Ovary (tissue), 7 donors: ENCODE measurements at regions not wholly inside any gene's neighbourhood (a gene's known extent, or its start where the extent isn't known, plus 50 kb on each side); places are given as distances from the start of the nearest gene placed in this dataset.

Experiments
- DNase-seq, 5 donors: peaks; one replicate each; pipeline ENCODE4 v3.0.0-alpha.2; 2019 to 2020
- H3K27ac ChIP-seq, 2 donors: fragments of 200-600 bp; one replicate each; pipeline versions ENCODE4 v1.5.1 to v1.8.0; 2019 to 2022
- H3K27me3 ChIP-seq: fragments of 200-600 bp; one replicate; pipeline ENCODE4 v1.8.0; 2022
- H3K36me3 ChIP-seq: fragments of 200-600 bp; sonication (generic); one replicate; pipeline ENCODE4 v1.5.1; 2019
- H3K4me1 ChIP-seq: one replicate; pipeline ENCODE4 v1.8.1; 2013; ENCODE audit warnings: mild to moderate bottlenecking, moderate library complexity; ENCODE audit not compliant: insufficient read depth
- H3K4me3 ChIP-seq: fragments of 200-600 bp; sonication (generic); one replicate; pipeline ENCODE4 v1.5.1; 2017
- H3K9me3 ChIP-seq, 2 donors: fragments of 200-600 bp in 1 of 2; sonication (generic) in 1 of 2; one replicate each; pipeline versions ENCODE4 v1.5.1 to v1.8.1; 2013 to 2019; ENCODE audit warnings: mild to moderate bottlenecking in 1 of 2, moderate library complexity in 1 of 2
- EP300 ChIP-seq: sonication (generic); formaldehyde crosslinking; IDR thresholded peaks from one replicate; pipeline ENCODE4 v1.6.1; 2017; ENCODE audit warnings: antibody characterized with exemption
- POLR2A ChIP-seq: fragments of 450-650 bp; IDR thresholded peaks from one replicate; pipeline ENCODE4 v1.6.1; 2017; ENCODE audit warnings: antibody characterized with exemption, mild to moderate bottlenecking, moderate library complexity
- WGBS, 3 donors: extraction: QIAGEN DNeasy Blood & Tissue Kit in 1 of 3; methylation state at CpG; one replicate each; pipeline versions ENCODE4 v1.1.5 to v1.1.7; 2013 to 2017; 5-methylcytosine and 5-hydroxymethylcytosine counted together
- intact Hi-C, 4 donors: fragments of 100-400 bp; cut with DNase I; formaldehyde crosslinking; loops; one replicate each; pipeline versions ENCODE4 v1.11.0 to v1.15.1; 2022 to 2023
- TF ChIP-seq, protein P1 (sequence below), 3 donors: fragments of 450-650 bp in 2 of 3; fragments of 200-600 bp in 1 of 3; IDR thresholded peaks; one replicate each; pipeline versions ENCODE4 v1.5.1 to v1.8.0; 2016 to 2022; ENCODE audit warnings: antibody characterized with exemption in 3 of 3, mild to moderate bottlenecking in 1 of 3
- donor health status: DM: no; HTN: no; CAD: no; lungs with moderate emphysema.
- donor health status: DM: no; HTN: no; CAD: no.
- donor health status: Bipolar disorder and iron deficiency.
- donor health status: DM: no; HTN: no; CAD: no.
- donor health status: DM: yes; HTN: yes; CAD: no.

DNA sequence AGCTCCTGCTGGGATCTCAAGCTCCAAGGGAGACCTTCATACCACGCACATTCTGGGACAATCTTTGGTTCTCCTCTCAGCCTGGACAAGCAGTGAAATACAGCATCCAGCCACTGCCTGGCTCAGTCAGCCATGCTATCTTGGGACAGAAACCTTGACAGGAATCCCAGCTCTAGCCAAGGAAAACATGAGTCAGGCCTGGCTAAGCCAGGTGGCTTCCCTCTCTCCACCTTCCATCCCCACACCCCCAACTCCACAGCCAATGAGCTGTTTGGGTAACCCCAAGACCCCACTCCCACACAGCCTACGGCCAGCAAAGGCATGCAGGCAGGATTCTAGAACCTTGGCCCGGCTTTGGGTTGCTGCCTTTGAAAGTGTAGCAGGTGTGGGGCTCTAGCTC, 64.9 kb downstream of the MCFD2 start:
- Histone ChIP-seq H3K36me3 (no peaks in the 10 kb centered on the region), H3K27me3 (no peaks in the 10 kb centered on the region), H3K9me3 (no peaks in the 10 kb centered on the region), H3K4me3 (no peak overlapping the region), H3K4me1 (peaks cover 56% of the 10 kb centered on the region), H3K27ac (peak overlapping the region; percentile 93 to 96)
- intact Hi-C loops = no loop called here
- TF ChIP-seq EP300 (peak; percentile 80), POLR2A (no peak)
- DNase-seq = peak; percentile 88 to 93 (median 89)
- WGBS, 3 donors = 2 to 10% (median 7%) methylated on average over 3 of the region's 3 CpGs

DNA sequence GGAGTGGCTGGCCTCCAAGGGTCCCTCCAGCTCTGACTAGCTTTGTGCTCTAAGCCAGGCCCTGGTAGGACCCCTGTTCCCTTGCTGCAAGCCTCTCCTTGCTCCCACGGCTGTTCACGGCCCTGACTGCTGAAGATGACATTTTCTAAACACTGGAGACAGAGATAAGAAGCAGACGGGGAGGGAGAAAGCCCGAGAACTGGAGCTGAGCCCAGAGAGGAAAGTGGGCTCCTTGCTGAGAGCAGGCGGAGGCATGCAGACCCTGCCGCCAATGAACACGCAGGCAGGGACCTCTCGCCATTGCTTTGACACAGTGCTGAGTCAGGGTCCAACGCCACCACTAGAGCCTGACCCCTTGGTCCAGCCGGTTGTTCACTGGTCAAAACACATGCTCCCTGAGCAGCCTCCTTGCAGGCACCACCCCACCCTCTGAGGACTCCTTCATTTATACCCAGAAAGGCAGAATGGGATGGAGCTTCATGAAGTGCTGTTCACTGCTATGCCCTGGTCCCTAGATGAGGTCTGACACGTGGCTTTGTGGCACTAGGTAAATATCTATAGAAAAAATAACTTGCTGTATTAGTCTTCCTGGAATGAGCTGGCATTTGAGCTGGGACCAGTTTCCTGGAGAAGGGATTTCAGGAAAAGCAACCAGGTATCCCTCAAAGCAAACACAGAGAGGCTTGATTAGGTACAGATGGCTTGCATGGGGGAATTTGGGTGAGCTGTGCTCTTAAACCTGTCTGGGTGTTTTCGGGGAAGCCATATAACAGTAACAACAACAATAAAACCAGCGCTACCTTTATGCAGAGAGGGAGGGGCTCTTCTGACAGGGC, 65.7 kb downstream of the MCFD2 start:
- no peaks in the 10 kb centered on the region for H3K36me3 ChIP-seq
- H3K9me3 ChIP-seq = no peaks in the 10 kb centered on the region
- H3K27me3 ChIP-seq = no peaks in the 10 kb centered on the region
- WGBS, 3 donors = 9 to 13% (median 11%) methylated on average over 13 of the region's 13 CpGs
- peak overlapping the region; percentile 93 to 96 for H3K27ac ChIP-seq
- H3K4me1 ChIP-seq = peaks cover 55% of the 10 kb centered on the region
- intact Hi-C loops = loop anchor here in 1 of 4 donors (10.0 kb wide), 1 partner anchor 145 kb away; no protein-coding TSS in a partner anchor
- no peak overlapping the region for H3K4me3 ChIP-seq
- TF ChIP-seq, protein P1, sequence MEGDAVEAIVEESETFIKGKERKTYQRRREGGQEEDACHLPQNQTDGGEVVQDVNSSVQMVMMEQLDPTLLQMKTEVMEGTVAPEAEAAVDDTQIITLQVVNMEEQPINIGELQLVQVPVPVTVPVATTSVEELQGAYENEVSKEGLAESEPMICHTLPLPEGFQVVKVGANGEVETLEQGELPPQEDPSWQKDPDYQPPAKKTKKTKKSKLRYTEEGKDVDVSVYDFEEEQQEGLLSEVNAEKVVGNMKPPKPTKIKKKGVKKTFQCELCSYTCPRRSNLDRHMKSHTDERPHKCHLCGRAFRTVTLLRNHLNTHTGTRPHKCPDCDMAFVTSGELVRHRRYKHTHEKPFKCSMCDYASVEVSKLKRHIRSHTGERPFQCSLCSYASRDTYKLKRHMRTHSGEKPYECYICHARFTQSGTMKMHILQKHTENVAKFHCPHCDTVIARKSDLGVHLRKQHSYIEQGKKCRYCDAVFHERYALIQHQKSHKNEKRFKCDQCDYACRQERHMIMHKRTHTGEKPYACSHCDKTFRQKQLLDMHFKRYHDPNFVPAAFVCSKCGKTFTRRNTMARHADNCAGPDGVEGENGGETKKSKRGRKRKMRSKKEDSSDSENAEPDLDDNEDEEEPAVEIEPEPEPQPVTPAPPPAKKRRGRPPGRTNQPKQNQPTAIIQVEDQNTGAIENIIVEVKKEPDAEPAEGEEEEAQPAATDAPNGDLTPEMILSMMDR (IDR thresholded peaks at IDR 0.05) = no peak
- no peak for TF ChIP-seq EP300
- TF ChIP-seq POLR2A = no peak
- peak; percentile 73 to 86 (median 79) for DNase-seq

DNA sequence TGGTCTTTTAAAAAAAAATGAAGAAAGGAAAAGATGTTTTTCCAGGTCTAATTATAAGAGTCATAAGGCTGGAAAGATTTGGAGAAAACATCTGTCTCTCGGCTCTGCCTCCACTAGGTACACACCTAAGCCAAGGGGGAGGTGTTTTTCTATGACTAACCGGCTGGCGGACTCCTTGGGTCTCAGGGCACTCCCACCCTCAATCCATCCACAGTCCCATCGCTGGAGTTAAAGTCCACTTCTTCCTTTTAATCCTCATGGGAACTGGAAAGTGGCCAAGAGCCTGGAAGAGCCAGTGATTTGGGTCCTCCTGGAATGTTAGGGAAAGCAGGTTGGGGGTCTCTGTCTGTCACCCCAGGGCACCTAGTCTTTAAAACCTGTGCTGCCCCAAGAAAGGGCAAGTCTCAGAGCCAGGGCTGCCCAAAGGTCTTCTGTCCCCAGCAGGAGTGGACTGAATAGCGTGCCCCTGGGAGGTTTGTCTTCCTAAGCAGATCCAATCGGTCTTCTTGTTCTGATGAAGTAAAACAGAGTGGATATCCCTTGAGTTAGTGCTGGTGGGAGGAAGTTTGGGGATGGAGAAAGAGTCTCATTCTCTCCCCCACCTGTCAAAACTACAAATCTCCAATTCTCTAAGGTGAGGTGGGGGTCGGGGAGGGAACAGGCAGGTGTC, 66.4 kb downstream of the MCFD2 start:
- H3K27me3 ChIP-seq = no peaks in the 10 kb centered on the region
- DNase-seq = peak in 1 of 5 donors; percentile 45
- no peak for TF ChIP-seq POLR2A
- H3K4me3 ChIP-seq = no peak overlapping the region
- peaks cover 51% of the 10 kb centered on the region for H3K4me1 ChIP-seq
- no peaks in the 10 kb centered on the region for H3K36me3 ChIP-seq
- intact Hi-C loops = loop anchor here in 1 of 4 donors (10.0 kb wide), 1 partner anchor 144 kb away; no protein-coding TSS in a partner anchor
- peak overlapping the region; percentile 93 to 96 for H3K27ac ChIP-seq
- no peaks in the 10 kb centered on the region for H3K9me3 ChIP-seq
- WGBS, 3 donors = 19 to 28% (median 22%) methylated on average over 7 of the region's 7 CpGs

DNA sequence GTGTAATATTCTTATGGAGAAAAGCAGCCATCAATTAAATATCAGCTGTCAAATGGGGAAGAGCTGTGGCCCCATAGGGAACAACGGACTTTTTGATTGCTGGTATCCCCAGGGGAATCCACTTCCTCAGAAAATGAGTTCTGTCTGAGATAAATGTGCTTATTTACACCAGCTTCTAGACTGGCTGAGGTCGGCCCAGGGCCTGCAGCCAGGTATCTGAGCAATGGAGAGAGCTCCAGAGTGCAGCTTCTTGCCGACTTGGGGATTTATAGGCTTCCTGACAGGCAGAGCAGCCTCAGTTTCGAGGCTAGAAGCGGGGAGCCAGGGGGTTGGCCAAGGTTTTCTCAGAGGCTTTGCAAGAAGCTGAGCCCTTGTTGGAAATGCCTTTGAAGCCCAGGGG, 67.2 kb downstream of the MCFD2 start:
- Histone ChIP-seq H3K27me3 (no peaks in the 10 kb centered on the region), H3K9me3 (no peaks in the 10 kb centered on the region), H3K4me3 (no peak overlapping the region), H3K36me3 (no peaks in the 10 kb centered on the region), H3K27ac (peak overlapping the region; percentile 93 to 96), H3K4me1 (peaks cover 51% of the 10 kb centered on the region)
- DNase-seq = peak in 2 of 5 donors; percentile 45 to 47
- WGBS, 3 donors = 10 to 20% (median 15%) methylated on average over 5 of the region's 5 CpGs
- TF ChIP-seq POLR2A = no peak
- no peak for TF ChIP-seq EP300
- TF ChIP-seq, protein P1 (IDR thresholded peaks at IDR 0.05) = no peak
- intact Hi-C loops = loop anchor here in 1 of 4 donors (10.0 kb wide), 1 partner anchor 144 kb away; no protein-coding TSS in a partner anchor

DNA sequence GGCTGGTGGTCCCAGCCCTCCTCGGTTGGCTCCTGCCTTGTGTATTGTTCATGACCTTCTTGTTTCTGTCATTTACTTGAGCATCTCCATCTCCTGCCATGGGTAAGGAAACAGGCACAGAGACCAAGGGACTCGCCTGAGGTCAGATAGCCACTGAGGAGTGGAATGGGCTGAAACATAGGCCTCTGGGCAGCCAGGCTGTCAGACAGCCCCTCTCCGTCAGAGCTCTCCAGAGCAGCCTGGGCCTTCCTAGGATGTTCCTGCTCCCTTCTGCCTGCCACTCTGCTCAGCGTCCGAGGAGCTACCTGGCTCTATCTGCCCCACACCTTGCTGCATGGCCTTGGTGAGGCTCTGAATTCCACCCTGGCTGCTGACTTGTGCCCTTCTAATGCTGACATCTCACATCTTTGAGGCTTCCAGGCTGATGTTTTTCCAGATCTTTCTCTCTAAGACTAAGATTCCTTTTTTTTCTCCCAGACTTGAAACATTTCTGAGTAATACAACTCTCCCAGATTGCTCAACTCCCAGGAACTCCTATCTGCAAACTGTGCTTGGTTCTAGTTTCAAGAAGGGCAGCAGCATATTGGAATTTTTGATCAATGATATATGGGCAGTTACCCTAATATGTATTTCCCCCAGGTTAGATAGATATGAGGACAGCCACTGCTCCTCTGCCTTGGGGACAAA, 67.7 kb downstream of the MCFD2 start:
- intact Hi-C loops = loop anchor here in 1 of 4 donors (10.0 kb wide), 1 partner anchor 143 kb away; no protein-coding TSS in a partner anchor
- 15 to 24% (median 18%) methylated on average over 5 of the region's 5 CpGs for WGBS, 3 donors
- Histone ChIP-seq H3K27ac (peak overlapping the region; percentile 93 to 96), H3K27me3 (no peaks in the 10 kb centered on the region), H3K4me3 (no peak overlapping the region), H3K36me3 (no peaks in the 10 kb centered on the region), H3K4me1 (peaks cover 51% of the 10 kb centered on the region), H3K9me3 (no peaks in the 10 kb centered on the region)
- no peak for TF ChIP-seq EP300
- TF ChIP-seq, protein P1 (IDR thresholded peaks at IDR 0.05) = no peak
- DNase-seq = peak in 2 of 5 donors; percentile 48 to 52
